Nephron progenitor cell (in vitro differentiated cells): ENCODE measurements at regions not wholly inside any gene's neighbourhood (a gene's known extent, or its start where the extent isn't known, plus 50 kb on each side); places are given as distances from the start of the nearest gene placed in this dataset.
"Not testable (repeated sequence)": the region's sequence is repeated elsewhere in the genome, so short reads cannot be mapped to it uniquely, and the experiment has no call there.

Experiments
- DNase-seq: peaks from one replicate; pipeline ENCODE4 v3.0.0; 2021
- H3K27ac Mint-ChIP-seq: 2 replicates; pipeline ENCODE4 v1.8.0; 2021; ENCODE audit warnings: mild to moderate bottlenecking, moderate library complexity, mixed read lengths
- H3K27me3 Mint-ChIP-seq: 2 replicates; pipeline ENCODE4 v1.8.0; 2021; ENCODE audit warnings: mild to moderate bottlenecking, low read depth, mixed read lengths; ENCODE audit not compliant: poor library complexity
- H3K36me3 Mint-ChIP-seq: 2 replicates; pipeline ENCODE4 v1.8.0; 2021; ENCODE audit warnings: low read depth, mixed read lengths
- H3K4me1 Mint-ChIP-seq: 2 replicates; pipeline ENCODE4 v1.8.0; 2021; ENCODE audit warnings: mixed read lengths
- H3K4me3 Mint-ChIP-seq: 2 replicates; pipeline ENCODE4 v1.8.0; 2021; ENCODE audit warnings: mild to moderate bottlenecking, moderate library complexity, mixed read lengths
- H3K9me3 Mint-ChIP-seq: 2 replicates; pipeline ENCODE4 v1.8.0; 2021; ENCODE audit warnings: mild to moderate bottlenecking, moderate library complexity, mixed read lengths
- TF ChIP-seq, protein P1 (sequence below): fragments of 200-600 bp; sonication (generic); IDR thresholded peaks from 2 replicates; pipeline ENCODE4 v1.5.0; 2021; ENCODE audit warnings: antibody characterized with exemption

DNA sequence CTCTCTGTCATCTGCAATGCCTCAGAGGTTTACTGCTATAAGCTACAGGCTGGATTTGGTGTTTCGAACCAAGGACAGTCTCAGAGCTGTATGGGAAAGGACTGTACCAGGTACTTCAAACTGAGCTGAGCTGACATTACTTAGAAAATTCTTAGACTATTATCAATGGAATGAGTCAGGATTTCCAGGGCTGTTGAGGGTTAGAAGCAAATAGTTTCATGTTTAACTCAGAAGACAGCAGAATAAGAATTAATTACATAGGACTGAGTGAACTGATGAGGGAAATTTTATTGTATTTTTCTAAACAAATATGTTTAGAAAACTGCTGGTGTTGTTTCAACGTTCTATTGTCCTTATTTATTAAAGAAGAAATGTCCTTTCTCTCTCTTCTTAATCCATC lies 74.3 kb upstream of the CAPZB start:
- TF ChIP-seq, protein P1, sequence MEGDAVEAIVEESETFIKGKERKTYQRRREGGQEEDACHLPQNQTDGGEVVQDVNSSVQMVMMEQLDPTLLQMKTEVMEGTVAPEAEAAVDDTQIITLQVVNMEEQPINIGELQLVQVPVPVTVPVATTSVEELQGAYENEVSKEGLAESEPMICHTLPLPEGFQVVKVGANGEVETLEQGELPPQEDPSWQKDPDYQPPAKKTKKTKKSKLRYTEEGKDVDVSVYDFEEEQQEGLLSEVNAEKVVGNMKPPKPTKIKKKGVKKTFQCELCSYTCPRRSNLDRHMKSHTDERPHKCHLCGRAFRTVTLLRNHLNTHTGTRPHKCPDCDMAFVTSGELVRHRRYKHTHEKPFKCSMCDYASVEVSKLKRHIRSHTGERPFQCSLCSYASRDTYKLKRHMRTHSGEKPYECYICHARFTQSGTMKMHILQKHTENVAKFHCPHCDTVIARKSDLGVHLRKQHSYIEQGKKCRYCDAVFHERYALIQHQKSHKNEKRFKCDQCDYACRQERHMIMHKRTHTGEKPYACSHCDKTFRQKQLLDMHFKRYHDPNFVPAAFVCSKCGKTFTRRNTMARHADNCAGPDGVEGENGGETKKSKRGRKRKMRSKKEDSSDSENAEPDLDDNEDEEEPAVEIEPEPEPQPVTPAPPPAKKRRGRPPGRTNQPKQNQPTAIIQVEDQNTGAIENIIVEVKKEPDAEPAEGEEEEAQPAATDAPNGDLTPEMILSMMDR: no peak
- H3K27me3 Mint-ChIP-seq: peaks cover 33% of the 10 kb centered on the region
- no peak overlapping the region for H3K27ac Mint-ChIP-seq
- no peak overlapping the region for H3K4me3 Mint-ChIP-seq
- H3K36me3 Mint-ChIP-seq: no peaks in the 10 kb centered on the region
- no peaks in the 10 kb centered on the region for H3K4me1 Mint-ChIP-seq
- no peaks in the 10 kb centered on the region for H3K9me3 Mint-ChIP-seq
- no peak for DNase-seq

DNA sequence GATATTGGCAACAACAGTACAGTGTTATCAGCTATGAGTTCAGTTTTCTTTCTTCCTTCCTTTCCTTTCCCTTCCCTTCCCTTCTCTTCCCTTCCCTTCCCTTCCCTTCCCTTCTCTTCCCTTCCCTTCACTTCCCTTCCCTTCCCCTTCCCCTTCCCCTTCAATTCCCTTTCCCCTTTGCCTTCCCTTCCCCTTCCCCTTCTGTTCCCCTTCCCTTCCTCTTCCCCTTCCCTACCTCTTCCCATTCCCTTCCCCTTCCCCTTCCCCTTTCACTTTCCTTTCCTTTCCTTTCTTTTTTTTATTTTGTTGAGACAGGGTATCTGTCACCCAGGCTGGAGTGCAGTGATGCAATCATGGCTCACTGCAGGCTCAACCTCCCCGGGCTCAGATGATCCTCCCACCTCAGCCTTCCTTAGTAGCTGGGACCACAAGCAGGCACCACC lies 72.3 kb upstream of the CAPZB start:
- H3K27ac Mint-ChIP-seq: no peak overlapping the region
- H3K9me3 Mint-ChIP-seq: peaks cover 2% of the 10 kb centered on the region

DNA sequence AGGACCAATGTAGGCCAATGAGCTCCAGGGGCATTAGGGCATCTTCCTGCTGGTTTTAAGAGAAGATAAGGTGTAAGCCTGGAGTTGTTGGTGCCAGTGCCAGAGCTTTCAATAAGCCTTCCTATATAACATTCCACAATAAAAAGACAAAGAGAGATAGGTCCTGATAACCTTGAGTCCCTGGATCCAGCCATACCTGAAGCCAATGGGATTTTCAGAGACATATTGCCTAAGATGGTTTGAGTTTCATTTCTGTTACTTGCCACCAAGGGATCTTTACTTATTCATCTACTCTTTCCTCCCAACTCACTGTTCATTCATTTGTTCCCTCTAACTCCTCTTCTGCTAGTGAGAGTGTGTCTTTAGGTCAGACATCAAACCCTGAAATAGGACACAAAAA lies 68.8 kb upstream of the CAPZB start:
- peaks cover 25% of the 10 kb centered on the region for H3K9me3 Mint-ChIP-seq
- no peaks in the 10 kb centered on the region for H3K36me3 Mint-ChIP-seq
- no peak overlapping the region for H3K4me3 Mint-ChIP-seq
- no peak for DNase-seq
- no peaks in the 10 kb centered on the region for H3K4me1 Mint-ChIP-seq
- TF ChIP-seq, protein P1: no peak
- H3K27me3 Mint-ChIP-seq: peaks cover 31% of the 10 kb centered on the region
- H3K27ac Mint-ChIP-seq: no peak overlapping the region

More for the DNA sequence above, 72.3 kb upstream of the CAPZB start:
- Mint-ChIP-seq H3K4me3 (no peak overlapping the region), H3K36me3 (no peaks in the 10 kb centered on the region), H3K4me1 (no peaks in the 10 kb centered on the region), H3K27me3 (peaks cover 33% of the 10 kb centered on the region)
- no peak for DNase-seq
- TF ChIP-seq, protein P1: no peak

DNA sequence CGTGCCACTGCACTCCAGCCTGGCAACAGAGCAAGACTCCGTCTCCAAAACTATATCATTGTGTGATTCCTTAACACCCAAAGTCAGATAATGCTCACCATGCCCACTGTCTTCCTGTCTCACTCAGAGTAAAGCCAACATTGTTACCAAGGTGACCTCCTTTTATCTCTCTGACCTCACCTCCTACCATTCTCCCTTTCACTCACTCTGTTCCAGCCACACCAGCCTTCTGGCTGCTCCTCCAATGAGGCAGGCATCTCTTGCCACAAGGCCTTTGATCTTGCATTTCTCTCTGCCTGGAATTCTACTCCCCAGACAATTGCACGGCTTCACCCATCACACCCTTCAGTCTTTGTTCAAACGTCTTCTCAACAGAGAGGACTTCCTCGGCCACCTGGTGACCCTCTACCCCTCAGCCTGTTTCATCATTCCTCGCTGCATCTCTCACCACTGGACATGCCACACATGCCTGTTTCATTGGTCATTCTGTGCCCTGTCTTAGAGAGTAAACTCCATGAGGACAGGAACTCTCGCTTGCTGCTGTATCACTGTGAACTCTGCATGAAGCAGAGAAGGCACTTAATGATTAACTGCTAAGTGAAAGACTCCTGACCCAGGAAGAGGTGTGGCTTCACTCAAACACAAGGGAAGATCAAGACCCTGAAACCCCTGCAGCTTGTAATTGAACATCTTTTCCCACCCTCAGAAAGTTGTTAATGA lies 67.1 kb upstream of the CAPZB start:
- H3K27me3 Mint-ChIP-seq: peaks cover 19% of the 10 kb centered on the region
- no peak for DNase-seq
- no peaks in the 10 kb centered on the region for H3K4me1 Mint-ChIP-seq
- H3K36me3 Mint-ChIP-seq: no peaks in the 10 kb centered on the region
- no peak overlapping the region for H3K27ac Mint-ChIP-seq
- TF ChIP-seq, protein P1: no peak
- H3K4me3 Mint-ChIP-seq: no peak overlapping the region
- H3K9me3 Mint-ChIP-seq: peaks cover 39% of the 10 kb centered on the region

DNA sequence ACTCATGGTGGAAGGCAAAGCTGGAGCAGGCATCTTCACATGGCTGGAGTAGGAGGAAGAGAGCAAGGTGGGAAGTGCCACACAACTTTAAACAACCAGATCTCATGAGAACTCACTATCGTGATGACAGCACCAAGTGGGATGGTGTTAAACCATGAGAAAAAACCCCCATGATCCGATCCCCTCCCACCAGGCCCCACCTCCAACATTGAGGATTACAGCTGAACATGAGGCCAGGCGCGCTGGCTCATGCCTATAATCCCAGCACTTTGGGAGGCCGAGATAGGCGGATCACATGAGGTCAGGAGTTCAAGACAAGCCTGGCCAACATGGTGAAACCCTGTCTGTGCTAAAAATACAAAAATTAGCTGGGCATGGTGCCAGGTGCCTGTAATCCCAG lies 66.5 kb upstream of the CAPZB start:
- H3K4me3 Mint-ChIP-seq, H3K36me3 Mint-ChIP-seq, DNase-seq, H3K27ac Mint-ChIP-seq, H3K4me1 Mint-ChIP-seq: not testable (repeated sequence)
- peaks cover 13% of the 10 kb centered on the region for H3K27me3 Mint-ChIP-seq
- H3K9me3 Mint-ChIP-seq: peaks cover 42% of the 10 kb centered on the region

DNA sequence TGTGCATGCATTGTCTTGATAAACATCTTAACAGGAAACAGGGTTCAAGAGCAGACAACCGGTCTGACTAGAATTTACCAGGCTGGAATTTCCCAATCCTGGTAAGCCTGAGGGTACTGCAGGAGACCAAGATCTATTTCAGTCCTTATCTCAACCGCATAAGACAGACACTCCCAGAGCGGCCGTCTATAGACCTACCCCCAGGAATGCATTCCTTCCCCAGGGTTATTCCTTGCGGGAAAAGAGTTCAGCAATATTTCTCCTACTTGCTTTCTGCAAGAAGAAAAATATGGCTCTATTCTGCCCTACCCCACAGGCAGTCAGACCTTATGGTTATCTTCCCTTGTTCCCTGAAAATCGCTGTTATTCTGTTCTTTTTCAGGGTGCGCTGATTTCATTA lies 65.1 kb upstream of the CAPZB start:
- H3K4me1 Mint-ChIP-seq, H3K36me3 Mint-ChIP-seq, H3K4me3 Mint-ChIP-seq, H3K27ac Mint-ChIP-seq, DNase-seq: not testable (repeated sequence)
- H3K9me3 Mint-ChIP-seq: peaks cover 56% of the 10 kb centered on the region
- H3K27me3 Mint-ChIP-seq: peaks cover 14% of the 10 kb centered on the region

DNA sequence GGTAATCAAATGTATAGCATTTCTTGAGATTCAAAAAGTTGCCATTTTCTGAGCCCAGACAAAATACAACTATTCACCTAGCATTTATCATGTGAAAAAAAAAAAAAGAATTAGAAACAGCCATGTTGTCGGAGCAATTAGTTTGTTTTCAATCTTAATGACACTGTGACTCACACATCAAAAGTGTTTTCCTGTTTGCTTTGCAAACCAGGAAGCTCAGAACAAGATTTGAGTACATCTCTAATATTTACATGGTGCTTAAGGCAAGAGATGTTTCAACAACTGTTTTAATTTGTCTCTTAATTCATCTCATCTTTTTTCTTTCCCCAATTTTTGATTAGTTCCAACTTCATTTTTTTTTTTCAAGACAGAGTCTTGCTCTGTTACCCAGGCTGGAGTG lies 62.5 kb upstream of the CAPZB start:
- H3K27me3 Mint-ChIP-seq: peaks cover 16% of the 10 kb centered on the region
- H3K4me3 Mint-ChIP-seq: no peak overlapping the region
- peaks cover 64% of the 10 kb centered on the region for H3K9me3 Mint-ChIP-seq
- no peak overlapping the region for H3K27ac Mint-ChIP-seq
- H3K36me3 Mint-ChIP-seq: no peaks in the 10 kb centered on the region
- H3K4me1 Mint-ChIP-seq: no peaks in the 10 kb centered on the region
- TF ChIP-seq, protein P1: no peak
- no peak for DNase-seq
